GM18907 (cell line): ENCODE measurements at regions not wholly inside any gene's neighbourhood (a gene's known extent, or its start where the extent isn't known, plus 50 kb on each side); places are given as distances from the start of the nearest gene placed in this dataset.
"Not testable (repeated sequence)": the region's sequence is repeated elsewhere in the genome, so short reads cannot be mapped to it uniquely, and the experiment has no call there.

Experiments
- ATAC-seq: cut with Tn5 transposase; IDR thresholded peaks from one replicate; pipeline ENCODE4 v1.9.1; 2021; ENCODE audit warnings: mild to moderate bottlenecking, moderate library complexity; ENCODE audit not compliant: unreplicated experiment

DNA sequence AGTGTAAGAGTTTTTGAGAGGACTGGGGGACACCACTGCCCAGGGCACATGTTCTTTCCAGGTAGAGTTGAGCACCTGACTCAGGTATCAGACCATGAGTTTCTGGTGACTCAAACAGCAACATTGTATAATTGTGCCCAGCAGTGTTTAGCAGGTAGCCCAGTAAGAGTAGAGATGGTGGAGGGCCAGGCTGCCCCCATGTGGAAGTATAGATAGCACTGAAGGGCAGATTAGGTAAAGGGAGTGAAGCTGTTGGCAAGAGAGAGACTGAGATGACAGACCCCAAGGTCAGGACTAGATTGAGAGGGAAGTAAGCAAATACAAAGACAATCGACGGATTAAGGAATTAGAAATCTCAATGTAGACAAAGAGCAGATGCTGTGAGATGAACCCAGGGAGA is 74.6 kb downstream of the TRIM42 start:
- no peak for ATAC-seq

DNA sequence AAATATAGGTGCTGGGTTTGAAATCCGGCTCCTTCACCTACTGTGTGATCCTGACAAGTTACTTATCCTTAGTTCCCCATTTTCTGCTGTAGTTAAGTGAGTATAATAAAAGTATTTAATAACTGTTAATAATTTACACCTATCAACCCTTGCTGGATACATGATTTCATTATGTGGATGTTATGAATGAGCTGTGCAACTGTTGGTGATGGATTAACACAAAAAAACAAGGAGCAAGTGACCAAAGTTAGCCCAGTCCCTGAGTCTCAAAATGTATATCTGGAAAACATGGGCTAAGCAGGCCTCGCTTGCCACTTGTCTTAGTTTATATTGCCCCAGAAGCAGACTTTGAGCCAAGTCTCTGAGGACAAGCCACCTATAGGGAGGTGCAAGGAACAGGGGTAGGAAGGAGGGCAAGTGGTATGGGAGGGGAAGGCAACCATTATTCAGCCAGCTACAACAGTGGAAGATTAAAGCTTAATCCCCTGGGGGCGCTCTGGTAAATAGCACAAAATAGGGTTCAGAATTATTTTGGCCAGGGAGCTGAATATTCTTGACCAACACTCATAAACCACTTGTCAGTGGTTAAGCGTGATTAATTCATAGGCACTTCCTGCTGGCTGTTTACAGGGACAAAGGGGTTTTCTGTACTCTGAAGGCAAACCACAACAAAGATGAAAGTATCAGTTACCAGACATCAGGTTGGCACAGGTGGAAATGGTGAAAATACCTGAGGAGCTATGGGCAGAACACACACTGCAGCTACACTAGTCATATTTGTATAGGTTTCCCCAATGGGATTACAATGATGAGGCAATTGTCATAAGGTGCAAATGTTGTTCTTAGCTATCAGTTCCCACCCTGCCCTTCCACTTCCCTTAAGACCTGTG is 76.2 kb downstream of the TRIM42 start:
- ATAC-seq: peak; percentile 70

DNA sequence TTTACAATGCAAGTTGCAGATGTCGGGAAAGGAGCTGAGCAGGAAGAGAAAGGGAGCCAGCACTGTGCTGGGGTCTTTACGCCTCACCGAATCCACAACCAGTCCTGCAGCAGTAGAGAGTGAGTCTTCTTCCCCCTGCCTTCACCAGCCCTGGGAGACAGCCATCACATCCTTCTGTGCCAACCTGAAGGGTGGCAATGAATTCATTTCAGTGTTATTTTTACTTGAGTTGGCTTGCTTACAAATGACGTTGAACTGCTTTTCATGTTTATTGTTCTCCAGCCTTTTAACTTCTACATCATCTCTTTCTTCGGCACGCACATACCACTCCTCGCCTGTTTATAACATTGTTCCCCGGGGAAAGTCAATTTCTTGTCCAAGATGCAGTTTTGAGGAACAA is 77.1 kb downstream of the TRIM42 start:
- ATAC-seq: no peak

DNA sequence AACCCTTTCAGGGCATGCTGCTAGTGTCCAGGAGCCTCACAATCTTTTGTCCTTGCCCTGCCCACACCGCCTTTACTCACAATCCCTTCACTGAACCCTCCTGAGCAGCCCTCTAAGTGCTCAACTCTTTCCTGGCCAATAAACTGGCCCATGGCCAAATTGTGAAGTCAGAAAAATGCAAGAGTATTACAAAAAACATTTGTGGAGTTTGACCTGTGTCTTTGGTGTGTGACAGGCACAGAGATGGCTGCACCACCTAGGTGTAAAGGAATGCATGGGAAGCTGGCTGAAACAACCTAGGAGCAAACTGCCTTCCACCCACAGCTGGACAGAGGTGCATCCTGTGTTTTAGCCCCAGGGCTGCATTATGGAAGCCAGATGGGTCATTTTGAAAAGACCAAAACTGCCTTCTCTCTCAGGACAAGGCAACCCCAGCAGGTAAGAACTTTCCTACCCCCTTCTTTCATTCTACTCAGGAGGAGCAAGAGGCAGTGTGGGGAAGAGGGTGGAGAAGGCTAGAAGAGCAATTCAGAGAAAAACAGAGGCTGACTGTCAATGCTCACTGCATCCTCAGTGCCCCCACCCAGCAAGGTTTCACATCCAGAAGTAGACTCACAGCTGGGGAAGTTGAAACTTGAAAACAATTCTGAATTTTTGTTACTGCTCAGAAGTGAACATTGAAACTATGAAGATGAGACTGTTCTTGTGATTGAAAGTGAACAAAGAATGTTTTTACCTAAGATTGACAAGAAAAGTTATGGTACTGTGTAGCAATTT is 78.6 kb downstream of the TRIM42 start:
- peak; percentile 58 for ATAC-seq

DNA sequence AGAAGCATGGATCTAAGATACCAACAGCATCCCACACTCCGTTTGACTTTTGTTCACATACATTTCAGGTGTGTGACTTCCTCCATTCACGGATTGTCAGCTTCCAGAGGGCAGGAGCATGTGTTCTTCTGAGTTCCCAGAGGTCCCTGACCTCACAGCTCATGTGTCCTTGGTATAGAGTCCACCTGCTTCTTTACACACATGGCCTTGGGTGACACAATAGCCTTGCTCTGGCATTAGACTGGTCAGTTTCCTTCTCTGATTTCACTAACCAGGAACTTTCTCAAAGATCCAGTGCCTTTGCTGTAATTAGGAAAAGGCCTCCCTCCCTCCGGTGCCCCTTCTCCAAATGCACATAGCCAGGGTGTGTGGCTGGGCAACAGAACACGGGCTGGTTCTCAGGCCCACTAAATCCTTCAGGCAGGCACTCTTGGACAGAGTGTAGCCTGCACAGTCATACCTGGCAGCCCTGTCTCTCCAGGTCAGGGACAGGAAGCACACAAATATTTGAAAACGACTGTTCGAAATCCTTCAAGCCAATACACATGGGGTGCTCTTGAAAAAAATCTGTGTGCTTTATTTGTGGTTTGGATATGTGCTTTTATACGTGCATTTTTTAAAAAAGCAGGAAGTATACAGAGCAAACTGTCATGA is 81.1 kb downstream of the TRIM42 start:
- ATAC-seq: no peak

DNA sequence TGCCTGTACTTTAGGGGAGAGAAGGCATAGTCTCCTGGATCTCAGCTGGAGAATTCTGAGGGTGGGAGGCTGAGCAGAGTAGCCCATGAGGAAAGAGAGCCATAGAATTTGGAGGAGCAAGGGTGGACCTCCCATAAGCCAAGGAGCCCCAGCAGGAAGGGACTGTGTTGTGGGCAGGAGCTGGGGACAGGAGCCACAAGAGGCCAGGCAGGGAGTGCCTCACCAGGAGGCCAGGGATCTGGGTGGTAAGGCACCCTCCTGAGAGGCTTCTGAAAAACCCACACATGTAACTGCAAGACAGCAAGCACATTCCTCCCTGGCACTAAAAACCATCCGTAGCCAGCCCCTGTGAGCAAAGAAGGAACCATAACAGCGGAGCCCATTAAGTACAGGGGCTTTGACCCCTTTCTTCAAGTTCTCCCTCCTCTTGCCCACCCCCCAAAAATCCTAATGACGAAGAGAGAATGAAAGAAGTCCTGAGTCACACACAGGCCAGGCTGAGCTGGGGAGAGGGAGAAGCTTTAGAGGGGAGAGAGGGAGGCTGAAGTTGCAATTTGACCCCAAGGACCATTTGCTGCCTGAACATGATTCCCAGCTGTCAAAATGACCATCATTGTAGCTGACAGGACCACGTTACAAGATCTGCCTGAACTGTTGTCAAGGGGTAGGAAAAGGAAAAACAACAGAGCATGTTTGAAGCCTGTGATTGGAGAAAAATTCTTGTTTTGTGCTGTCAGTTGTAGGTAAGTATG is 82.6 kb downstream of the TRIM42 start:
- ATAC-seq: no peak

DNA sequence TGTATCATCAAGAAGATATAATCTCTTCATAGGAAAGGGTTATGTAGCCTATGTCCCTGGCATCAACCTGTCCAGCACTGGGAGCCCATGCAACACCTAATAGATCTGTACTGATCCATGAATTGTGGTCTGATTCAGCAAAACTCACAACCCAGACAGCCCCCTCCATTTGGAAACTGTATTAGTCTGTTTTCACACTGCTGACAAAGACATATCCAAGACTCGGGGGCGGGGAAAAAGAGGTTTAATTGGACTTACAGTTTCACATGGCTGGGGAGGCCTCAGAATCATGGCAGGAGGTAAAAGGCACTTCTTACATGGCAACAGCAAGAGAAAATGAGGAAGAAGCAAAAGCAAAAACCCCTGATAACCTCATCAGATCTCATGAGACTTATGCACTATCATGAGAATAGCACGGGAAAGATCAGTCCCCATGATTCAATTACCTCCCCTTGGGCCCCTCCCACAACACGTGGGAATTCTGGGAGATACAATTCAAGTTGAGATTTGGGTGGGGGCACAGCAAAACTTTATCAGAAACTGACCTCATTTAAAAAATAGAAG is 83.3 kb downstream of the TRIM42 start:
- ATAC-seq: no peak

DNA sequence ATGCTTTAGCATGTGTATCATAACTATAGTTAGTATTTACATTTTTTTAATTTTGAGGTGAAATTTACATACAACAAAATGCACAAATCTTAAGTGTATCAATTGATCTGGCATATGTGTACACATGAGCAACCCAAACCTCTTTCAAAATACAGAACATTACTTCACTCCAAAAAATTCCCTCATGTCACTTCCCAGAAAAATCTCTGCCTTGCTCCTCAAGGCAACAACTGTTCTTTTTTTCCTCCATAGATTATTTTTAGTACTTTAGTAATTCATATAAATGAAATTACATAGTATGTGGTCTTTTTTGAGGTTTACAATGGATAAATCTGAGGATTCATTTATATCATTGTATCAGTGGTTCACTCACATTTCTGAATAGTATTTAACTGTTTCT is 84.9 kb downstream of the TRIM42 start:
- no peak for ATAC-seq

DNA sequence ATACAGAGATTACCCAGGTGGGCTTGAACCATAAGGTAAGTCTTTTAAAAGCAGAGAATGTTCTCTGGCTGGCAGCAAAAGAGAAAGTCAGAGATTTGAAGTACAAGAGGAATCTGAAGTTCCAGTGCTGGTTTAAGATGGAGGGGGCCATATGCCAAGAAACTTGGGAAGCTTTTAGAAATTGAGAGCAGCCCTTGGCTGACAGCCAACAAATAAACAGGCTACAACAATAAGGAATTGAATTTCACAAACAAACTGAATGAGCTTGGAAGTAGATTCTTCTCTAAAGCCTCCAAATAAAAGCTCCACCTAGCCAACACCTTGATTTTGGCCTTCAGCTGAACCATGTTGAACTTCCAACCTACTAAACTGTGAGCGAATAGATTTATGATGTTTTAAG is 85.7 kb downstream of the TRIM42 start:
- ATAC-seq: no peak

DNA sequence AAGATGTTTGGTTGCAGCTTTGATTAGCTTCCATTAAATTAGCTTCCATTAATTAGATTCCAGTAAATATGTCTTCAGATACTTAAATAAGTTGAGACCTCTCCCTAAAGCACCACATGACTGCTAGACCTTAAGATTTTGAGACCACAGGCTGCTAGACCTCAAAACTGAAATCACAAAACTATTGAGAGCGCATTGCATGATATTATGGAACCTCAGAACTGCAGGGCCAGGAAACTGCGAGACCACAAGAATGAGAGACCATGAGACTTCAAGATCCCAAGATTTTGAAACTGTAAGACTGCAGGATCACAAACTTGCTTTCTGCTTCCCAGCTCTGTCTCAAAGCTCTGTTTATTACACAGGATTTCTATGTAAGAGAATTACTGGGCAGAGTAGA is 87.4 kb downstream of the TRIM42 start:
- ATAC-seq: no peak

DNA sequence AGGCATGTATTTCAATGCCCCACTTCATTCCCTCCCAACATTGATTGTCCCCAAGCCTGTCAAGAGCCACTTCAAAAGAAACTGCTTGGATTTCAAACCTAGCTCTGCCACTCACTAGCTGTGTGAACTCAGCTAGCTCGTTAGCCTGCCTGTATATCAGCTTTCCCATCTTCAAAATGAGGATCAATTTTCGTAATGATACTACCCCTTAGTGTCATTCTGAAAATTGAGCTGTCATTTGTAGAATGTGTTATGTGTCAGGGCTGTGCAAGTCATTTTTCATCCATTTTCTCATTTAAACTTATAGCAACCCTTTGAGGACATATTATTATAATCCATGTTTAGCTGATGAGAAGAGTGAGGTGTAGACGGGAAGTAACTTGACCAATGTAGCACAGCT is 88.6 kb downstream of the TRIM42 start:
- ATAC-seq: no peak

DNA sequence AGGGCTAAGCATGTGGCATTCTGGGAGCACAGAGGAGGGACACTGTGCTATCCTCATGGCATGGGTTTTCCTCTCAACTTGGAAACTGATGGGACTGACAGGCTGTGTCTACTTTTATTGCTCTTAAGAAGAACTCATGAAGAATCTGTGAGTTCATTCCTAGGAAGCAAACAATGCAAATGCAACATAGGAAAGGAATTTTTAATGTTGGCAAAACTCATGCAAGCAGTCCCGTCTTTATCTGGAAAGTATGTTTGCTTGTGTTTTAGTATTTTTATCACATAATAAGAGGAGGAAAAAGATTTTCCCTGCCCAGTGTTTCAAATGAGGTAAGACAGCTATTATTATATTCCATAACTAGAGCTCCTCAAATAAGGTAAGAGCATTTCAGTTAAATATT is 89.7 kb downstream of the TRIM42 start:
- no peak for ATAC-seq

DNA sequence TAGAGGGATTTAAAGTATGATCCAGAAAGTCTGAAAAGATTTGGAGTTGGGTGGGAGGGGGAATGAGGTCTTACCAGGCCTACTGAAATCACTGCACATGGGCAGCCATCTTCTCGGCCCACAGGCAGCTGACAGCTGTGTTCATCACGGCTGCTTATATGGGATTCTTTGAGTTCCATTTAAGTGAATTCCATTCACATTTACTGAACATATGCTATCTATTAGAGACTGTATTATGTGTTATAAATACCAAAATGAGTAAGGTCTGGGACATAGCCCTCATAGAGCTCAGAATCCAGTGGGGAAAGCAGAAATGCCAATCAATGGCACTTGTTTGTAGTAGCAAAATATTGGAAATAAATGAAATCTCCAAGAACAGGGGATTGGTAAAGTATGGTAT is 91.1 kb downstream of the TRIM42 start:
- no peak for ATAC-seq

DNA sequence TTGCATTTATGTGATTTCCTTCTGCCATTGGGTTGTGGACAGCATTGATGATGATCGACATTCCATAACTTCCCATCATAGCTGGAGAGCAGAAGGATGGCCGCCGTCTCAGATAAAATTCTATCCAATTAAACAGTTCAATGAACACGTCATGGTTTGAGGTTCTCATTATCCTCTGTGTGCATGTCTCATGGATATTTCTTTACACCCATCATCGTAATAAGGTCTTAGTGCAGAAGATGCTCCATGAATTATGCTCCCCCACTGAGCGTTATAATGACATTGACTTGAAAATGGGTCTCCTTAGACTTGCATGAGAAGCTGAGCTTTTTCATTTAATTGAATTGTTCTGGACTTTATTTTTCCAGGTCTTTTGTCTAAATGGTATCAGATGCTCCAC is 92.1 kb downstream of the TRIM42 start:
- no peak for ATAC-seq

DNA sequence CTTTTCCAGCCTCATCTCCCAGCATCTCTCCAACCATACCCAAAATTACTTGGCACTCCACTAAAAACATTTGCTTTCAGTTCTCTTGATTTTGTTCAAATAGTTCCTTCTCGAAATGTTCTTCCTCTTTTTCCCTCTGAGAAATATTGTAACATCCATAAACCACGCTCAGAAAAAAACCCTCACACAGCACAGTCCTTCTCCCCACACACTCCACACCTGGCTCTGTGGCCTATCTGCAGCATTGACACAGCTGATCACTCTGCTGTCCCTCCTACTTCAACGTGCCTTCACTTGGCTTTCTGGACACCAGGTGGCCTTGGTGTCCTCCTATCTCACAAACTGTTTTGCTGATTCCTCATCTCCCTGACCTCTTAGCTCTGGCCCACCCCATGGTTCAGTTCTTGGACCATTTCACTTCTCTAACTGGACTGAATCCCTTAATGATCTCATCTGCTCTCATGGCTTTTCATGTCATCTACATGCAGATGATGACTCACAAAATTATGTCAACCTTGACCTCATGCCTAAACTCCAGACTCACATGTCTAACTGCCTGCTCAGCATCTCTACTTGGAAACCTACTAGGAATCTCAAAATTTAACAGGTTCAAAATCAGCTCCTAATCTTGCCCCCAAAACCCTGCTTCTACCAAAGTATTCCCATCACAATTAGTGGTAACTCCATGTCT is 93.3 kb downstream of the TRIM42 start:
- ATAC-seq: peak; percentile 45

DNA sequence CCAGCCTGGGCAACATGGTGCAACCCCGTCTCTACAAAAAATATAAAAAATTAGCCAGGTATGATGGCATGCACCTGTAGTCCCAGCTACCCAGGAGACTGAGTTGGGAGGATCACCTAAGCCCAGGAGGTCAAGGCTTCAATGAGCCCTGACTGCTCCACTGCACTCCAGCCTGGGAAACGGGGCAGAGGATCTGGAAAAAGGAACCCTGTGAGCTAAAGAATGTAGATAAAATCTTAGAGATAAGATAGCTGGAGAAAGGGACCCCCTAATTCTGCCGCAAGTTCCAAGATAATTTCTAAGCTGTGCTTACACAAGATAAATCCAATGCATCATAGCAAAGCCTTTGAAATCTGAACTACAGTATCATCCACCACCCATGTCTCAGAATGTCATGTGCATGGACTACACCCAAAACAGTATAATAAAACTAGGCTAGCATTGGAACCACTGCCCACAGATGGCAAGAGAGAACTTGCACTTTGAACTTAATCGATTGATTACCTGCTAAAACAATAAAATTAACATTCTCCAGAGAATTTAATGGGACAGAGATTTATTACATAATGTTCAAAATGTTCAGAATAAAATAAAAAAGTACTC is 99.9 kb downstream of the TRIM42 start:
- ATAC-seq: no peak

DNA sequence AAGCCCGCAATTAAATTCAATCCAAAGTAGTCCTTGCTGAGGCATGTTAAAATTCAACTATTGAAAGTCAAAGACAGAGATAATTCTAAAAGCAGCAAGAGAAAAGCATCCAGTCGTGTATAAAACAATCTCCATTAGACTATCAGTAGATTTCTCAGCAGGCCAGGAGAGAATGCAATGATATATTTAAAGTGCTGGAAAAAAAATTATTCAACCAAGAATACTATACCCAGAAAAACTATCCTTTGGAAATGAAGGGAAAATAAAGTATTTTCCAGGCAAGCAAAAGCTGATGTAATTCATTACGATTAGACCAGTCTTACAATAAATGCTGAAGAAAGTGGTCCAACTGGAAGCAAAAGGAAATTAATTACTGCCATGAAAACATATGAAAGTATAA is 113.5 kb downstream of the TRIM42 start:
- no peak for ATAC-seq

DNA sequence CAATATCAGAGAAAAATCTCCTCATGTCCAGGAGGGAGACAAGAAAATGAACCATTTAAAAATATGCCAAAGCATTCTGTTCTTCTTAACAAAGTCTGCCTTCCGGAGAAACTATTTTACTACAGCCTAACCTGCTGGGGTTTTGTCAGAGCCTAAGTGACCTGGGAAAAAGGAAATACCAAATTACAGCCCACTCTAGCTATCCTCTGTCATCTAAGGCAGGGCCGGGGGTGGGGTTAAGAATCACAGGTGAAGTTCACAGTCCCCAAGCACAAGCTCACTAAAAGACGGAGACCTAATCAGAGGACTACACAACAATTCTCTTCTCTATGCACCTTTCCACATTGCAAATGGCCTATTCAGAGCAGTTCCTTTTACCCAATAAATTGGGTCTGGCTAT is 116.6 kb downstream of the TRIM42 start:
- no peak for ATAC-seq

DNA sequence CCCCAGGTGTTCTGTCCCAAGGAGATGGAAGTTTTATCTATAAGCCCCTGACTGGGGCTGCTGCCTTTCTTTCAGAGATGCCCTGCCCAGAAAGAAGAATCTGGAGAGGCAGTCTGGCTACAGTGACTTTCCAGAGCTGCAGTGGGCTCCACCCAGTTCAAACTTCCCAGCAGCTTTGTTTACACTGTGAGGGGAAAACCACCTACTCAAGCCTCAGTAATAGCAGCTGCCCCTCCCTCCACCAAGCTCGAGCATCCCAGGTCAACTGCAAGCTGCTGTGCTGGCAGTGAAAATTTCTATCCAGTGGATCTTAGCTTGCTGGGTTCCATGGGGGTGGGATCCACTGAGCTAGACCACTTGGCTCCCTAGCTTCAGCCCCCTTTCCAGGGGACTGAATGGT is 125.0 kb downstream of the TRIM42 start:
- ATAC-seq: not testable (repeated sequence)

DNA sequence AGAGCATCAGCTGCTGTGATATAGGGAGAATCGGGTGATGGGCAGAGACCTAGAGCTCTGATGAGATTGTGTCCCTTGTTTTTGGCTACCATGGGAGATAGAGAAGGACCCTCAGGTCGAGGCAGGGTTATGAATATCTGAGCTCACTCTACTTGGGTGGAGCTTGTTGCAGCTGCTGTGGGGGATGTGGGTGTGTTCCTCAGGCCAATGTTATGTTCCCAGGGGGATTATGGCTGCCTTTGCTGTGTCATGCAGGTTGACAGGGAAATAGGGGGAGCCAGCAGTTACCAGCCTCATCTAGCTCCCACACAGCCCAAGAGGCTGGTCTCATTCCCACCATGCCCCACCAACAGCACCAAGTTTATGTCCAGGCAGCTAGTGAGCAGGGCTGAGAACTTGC is 131.5 kb downstream of the TRIM42 start:
- no peak for ATAC-seq
